ENCODE measurements at regions not wholly inside any gene's neighbourhood (a gene's known extent, or its start where the extent isn't known, plus 50 kb on each side); places are given as distances from the start of the nearest gene placed in this dataset.

DNA sequence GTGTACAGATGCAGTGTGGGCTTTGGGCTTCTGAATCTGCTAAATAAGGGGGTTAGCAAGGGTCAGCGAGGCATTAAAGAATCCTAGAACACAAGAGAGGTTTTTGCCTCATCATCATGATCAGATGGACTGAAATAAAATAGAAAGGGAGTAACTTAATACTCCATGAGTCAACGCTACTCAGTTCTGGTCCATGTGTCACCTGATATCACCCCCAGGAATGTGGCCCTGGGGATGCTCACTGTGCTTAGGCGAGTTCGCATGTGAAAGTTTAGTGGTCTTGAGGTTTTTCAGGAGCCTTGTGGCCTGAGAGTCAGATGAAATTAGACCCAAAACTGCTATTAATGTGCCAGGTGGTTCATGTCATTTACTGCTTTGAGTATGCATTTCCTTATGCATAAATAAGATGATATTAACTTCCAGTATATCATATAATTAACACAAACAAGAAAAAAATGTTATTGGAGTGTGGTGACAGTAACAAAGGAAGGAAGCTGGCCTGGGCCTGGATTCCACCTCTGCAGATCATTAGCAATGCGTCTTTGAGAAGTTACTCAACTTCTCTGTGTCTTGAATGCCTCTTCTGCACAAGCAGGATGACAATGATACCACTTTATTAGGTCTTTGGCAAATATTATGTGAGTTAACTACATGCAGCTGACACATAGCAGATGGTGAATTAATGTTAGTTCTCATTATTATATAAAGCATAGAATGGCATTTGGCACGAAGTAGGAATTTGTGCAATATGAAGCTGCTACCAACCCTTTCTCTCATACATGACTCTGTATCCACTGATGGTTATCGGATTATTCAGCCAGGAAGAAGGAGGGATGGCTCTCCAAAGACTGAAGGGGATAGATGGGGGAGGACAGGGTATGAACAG, 1272.6 kb downstream of the AACS start:
- Histone ChIP-seq H3K36me3 (ENCODE audit: insufficient read depth, low read length) (no peaks in the 10 kb centered on the region), H3K4me3 (ENCODE audit: low read length) (no peak overlapping the region), H3K9me2 (replicated peaks; ENCODE audit: insufficient read depth, low read length) (no peaks in the 10 kb centered on the region), H3K9ac (ENCODE audit: low read length) (no peak overlapping the region), H4K20me1 (ENCODE audit: insufficient read depth, low read depth, low read length) (no peaks in the 10 kb centered on the region), H2AFZ (ENCODE audit: low read length) (no peak overlapping the region), H3K4me2 (ENCODE audit: low read depth, low read length, poor library complexity, severe bottlenecking) (no peak overlapping the region), H3K9me3 (ENCODE audit: low read length) (peaks cover 15% of the 10 kb centered on the region), H3K79me2 (ENCODE audit: low read length) (no peaks in the 10 kb centered on the region), H3K4me1 (ENCODE audit: low read length) (no peaks in the 10 kb centered on the region), H3K27me3 (ENCODE audit: low read length) (no peaks in the 10 kb centered on the region), H3K27ac (ENCODE audit: low read length) (no peak overlapping the region)
- no peak for DNase-seq

GRCh38 chr12:126342866-126343265, 1277.6 kb downstream of the AACS start:
- H3K27ac ChIP-seq (ENCODE audit: low read length) = no peak overlapping the region
- no peak overlapping the region for H3K4me3 ChIP-seq (ENCODE audit: low read length)
- no peaks in the 10 kb centered on the region for H3K27me3 ChIP-seq (ENCODE audit: low read length)
- no peaks in the 10 kb centered on the region for H3K4me1 ChIP-seq (ENCODE audit: low read length)
- H3K4me2 ChIP-seq (ENCODE audit: low read depth, low read length, poor library complexity, severe bottlenecking) = no peak overlapping the region
- no peak overlapping the region for H2AFZ ChIP-seq (ENCODE audit: low read length)
- H3K79me2 ChIP-seq (ENCODE audit: low read length) = no peaks in the 10 kb centered on the region
- H3K36me3 ChIP-seq (ENCODE audit: insufficient read depth, low read length) = no peaks in the 10 kb centered on the region
- no peak overlapping the region for H3K9ac ChIP-seq (ENCODE audit: low read length)
- no peaks in the 10 kb centered on the region for H4K20me1 ChIP-seq (ENCODE audit: insufficient read depth, low read depth, low read length)
- no peaks in the 10 kb centered on the region for H3K9me2 ChIP-seq (replicated peaks; ENCODE audit: insufficient read depth, low read length)
- no peak for DNase-seq
- peaks cover 10% of the 10 kb centered on the region for H3K9me3 ChIP-seq (ENCODE audit: low read length)

- no peak overlapping the region for H3K4me3 ChIP-seq (ENCODE audit: low read length)
- no peaks in the 10 kb centered on the region for H3K36me3 ChIP-seq (ENCODE audit: insufficient read depth, low read length)
- no peaks in the 10 kb centered on the region for H4K20me1 ChIP-seq (ENCODE audit: insufficient read depth, low read depth, low read length)
- no peak for DNase-seq
- H3K4me1 ChIP-seq (ENCODE audit: low read length) = no peaks in the 10 kb centered on the region
- no peak overlapping the region for H2AFZ ChIP-seq (ENCODE audit: low read length)
- H3K9me3 ChIP-seq (ENCODE audit: low read length) = peaks cover 9% of the 10 kb centered on the region
- H3K4me2 ChIP-seq (ENCODE audit: low read depth, low read length, poor library complexity, severe bottlenecking) = no peak overlapping the region
- H3K9me2 ChIP-seq (replicated peaks; ENCODE audit: insufficient read depth, low read length) = no peaks in the 10 kb centered on the region
- H3K79me2 ChIP-seq (ENCODE audit: low read length) = no peaks in the 10 kb centered on the region
- H3K27me3 ChIP-seq (ENCODE audit: low read length) = no peaks in the 10 kb centered on the region
- no peak overlapping the region for H3K9ac ChIP-seq (ENCODE audit: low read length)
- H3K27ac ChIP-seq (ENCODE audit: low read length) = no peak overlapping the region
Measured at GRCh38 chr12:126343321-126343720, 1278.1 kb downstream of the AACS start.

DNA sequence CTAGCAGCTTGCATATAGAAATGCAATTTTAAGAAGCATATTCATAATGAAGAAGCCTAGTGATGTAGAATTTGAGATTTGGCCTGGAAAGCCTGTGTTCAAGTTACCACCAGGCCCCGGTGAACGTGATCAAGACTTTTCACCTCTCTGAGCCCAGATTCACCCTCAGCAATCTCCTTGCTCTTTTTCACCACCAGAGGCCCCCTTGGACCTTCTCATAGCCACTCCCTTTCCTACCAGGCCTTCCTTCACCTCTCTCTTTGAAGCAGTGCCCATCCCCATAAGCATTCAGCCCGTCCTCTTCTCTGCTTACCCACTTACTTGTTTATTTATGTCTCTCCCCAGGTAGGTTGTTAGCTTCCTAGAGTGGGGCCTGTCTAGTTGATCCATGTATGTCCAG, 1280.9 kb downstream of the AACS start:
- H3K27ac ChIP-seq (ENCODE audit: low read length) = no peak overlapping the region
- no peak for DNase-seq
- H3K36me3 ChIP-seq (ENCODE audit: insufficient read depth, low read length) = no peaks in the 10 kb centered on the region
- no peak overlapping the region for H3K9ac ChIP-seq (ENCODE audit: low read length)
- peaks cover 9% of the 10 kb centered on the region for H3K9me3 ChIP-seq (ENCODE audit: low read length)
- H2AFZ ChIP-seq (ENCODE audit: low read length) = no peak overlapping the region
- no peaks in the 10 kb centered on the region for H3K4me1 ChIP-seq (ENCODE audit: low read length)
- H4K20me1 ChIP-seq (ENCODE audit: insufficient read depth, low read depth, low read length) = no peaks in the 10 kb centered on the region
- H3K9me2 ChIP-seq (replicated peaks; ENCODE audit: insufficient read depth, low read length) = no peaks in the 10 kb centered on the region
- H3K79me2 ChIP-seq (ENCODE audit: low read length) = no peaks in the 10 kb centered on the region
- H3K4me2 ChIP-seq (ENCODE audit: low read depth, low read length, poor library complexity, severe bottlenecking) = no peak overlapping the region
- no peak overlapping the region for H3K4me3 ChIP-seq (ENCODE audit: low read length)
- H3K27me3 ChIP-seq (ENCODE audit: low read length) = no peaks in the 10 kb centered on the region

- Histone ChIP-seq H3K4me1 (ENCODE audit: low read length) (no peaks in the 10 kb centered on the region), H3K27me3 (ENCODE audit: low read length) (no peaks in the 10 kb centered on the region), H3K9me2 (replicated peaks; ENCODE audit: insufficient read depth, low read length) (no peaks in the 10 kb centered on the region), H3K36me3 (ENCODE audit: insufficient read depth, low read length) (no peaks in the 10 kb centered on the region), H3K4me3 (ENCODE audit: low read length) (no peak overlapping the region), H3K4me2 (ENCODE audit: low read depth, low read length, poor library complexity, severe bottlenecking) (no peak overlapping the region), H3K9me3 (ENCODE audit: low read length) (peaks cover 11% of the 10 kb centered on the region), H3K79me2 (ENCODE audit: low read length) (no peaks in the 10 kb centered on the region), H3K27ac (ENCODE audit: low read length) (no peak overlapping the region), H2AFZ (ENCODE audit: low read length) (no peak overlapping the region), H3K9ac (ENCODE audit: low read length) (no peak overlapping the region), H4K20me1 (ENCODE audit: insufficient read depth, low read depth, low read length) (no peaks in the 10 kb centered on the region)
- no peak for DNase-seq
Measured at GRCh38 chr12:126347421-126347820, 1282.2 kb downstream of the AACS start.

DNA sequence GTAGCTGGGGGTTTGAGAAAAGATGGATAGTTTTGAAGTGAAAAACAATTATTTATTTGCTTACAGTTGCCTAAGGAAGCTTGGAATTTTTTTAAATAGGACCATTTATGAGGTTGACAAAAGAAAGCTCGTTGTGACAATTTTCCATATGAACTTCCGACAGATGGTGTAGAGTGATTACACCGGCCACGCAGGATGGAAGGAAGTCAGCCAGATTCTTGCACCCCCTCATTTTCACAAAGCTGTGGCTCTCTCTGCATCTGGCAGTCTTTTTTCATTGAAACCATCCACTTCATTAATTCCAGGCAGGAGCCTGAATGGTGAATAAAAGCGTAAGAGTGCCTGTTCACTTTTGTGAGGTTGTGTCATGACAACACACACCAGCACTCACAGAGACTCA, 1284.1 kb downstream of the AACS start:
- Histone ChIP-seq H3K4me2 (ENCODE audit: low read depth, low read length, poor library complexity, severe bottlenecking) (no peak overlapping the region), H3K9me3 (ENCODE audit: low read length) (peaks cover 6% of the 10 kb centered on the region; the same call in 1 of the 2 replicates), H3K27me3 (ENCODE audit: low read length) (no peaks in the 10 kb centered on the region), H3K27ac (ENCODE audit: low read length) (no peak overlapping the region), H3K4me1 (ENCODE audit: low read length) (no peaks in the 10 kb centered on the region), H3K9me2 (replicated peaks; ENCODE audit: insufficient read depth, low read length) (no peaks in the 10 kb centered on the region), H3K36me3 (ENCODE audit: insufficient read depth, low read length) (no peaks in the 10 kb centered on the region), H2AFZ (ENCODE audit: low read length) (no peak overlapping the region), H3K9ac (ENCODE audit: low read length) (no peak overlapping the region), H3K79me2 (ENCODE audit: low read length) (no peaks in the 10 kb centered on the region), H3K4me3 (ENCODE audit: low read length) (no peak overlapping the region), H4K20me1 (ENCODE audit: insufficient read depth, low read depth, low read length) (no peaks in the 10 kb centered on the region)
- no peak for DNase-seq

DNA sequence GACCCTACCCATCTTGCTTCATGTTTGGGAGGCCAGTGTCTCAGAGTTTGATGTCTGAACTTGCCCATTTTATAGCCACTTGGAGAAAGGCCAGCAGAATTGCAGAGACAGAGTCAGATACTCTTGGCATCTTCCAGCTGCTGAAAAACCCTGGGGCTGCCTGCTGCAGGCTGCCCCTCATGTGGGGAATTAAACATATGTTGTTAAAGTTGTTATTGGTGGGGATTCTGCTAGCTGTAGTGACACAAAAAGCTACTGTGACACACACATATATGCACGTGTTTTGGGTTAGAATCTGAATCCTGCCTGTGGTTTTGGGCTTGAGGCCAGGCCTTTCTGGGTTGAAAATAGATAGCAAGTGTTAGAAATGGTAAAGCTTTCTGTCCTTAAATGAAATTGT, 1288.4 kb downstream of the AACS start:
- H2AFZ ChIP-seq (ENCODE audit: low read length) = no peak overlapping the region
- H3K27ac ChIP-seq (ENCODE audit: low read length) = no peak overlapping the region
- no peak for DNase-seq
- no peaks in the 10 kb centered on the region for H3K79me2 ChIP-seq (ENCODE audit: low read length)
- H3K36me3 ChIP-seq (ENCODE audit: insufficient read depth, low read length) = no peaks in the 10 kb centered on the region
- no peaks in the 10 kb centered on the region for H3K27me3 ChIP-seq (ENCODE audit: low read length)
- H3K4me3 ChIP-seq (ENCODE audit: low read length) = no peak overlapping the region
- no peaks in the 10 kb centered on the region for H3K9me2 ChIP-seq (replicated peaks; ENCODE audit: insufficient read depth, low read length)
- peaks cover 6% of the 10 kb centered on the region; the same call in 1 of the 2 replicates for H3K9me3 ChIP-seq (ENCODE audit: low read length)
- H3K9ac ChIP-seq (ENCODE audit: low read length) = no peak overlapping the region
- H3K4me1 ChIP-seq (ENCODE audit: low read length) = no peaks in the 10 kb centered on the region
- H3K4me2 ChIP-seq (ENCODE audit: low read depth, low read length, poor library complexity, severe bottlenecking) = no peak overlapping the region
- no peaks in the 10 kb centered on the region for H4K20me1 ChIP-seq (ENCODE audit: insufficient read depth, low read depth, low read length)

- no peak overlapping the region for H3K27ac ChIP-seq (ENCODE audit: low read length)
- DNase-seq = no peak
- no peak overlapping the region for H3K4me2 ChIP-seq (ENCODE audit: low read depth, low read length, poor library complexity, severe bottlenecking)
- H3K9ac ChIP-seq (ENCODE audit: low read length) = no peak overlapping the region
- H3K4me3 ChIP-seq (ENCODE audit: low read length) = no peak overlapping the region
- H2AFZ ChIP-seq (ENCODE audit: low read length) = no peak overlapping the region
- no peaks in the 10 kb centered on the region for H3K36me3 ChIP-seq (ENCODE audit: insufficient read depth, low read length)
- H3K9me3 ChIP-seq (ENCODE audit: low read length) = peaks cover 6% of the 10 kb centered on the region; the same call in 1 of the 2 replicates
- no peaks in the 10 kb centered on the region for H3K27me3 ChIP-seq (ENCODE audit: low read length)
- H4K20me1 ChIP-seq (ENCODE audit: insufficient read depth, low read depth, low read length) = no peaks in the 10 kb centered on the region
- H3K9me2 ChIP-seq (replicated peaks; ENCODE audit: insufficient read depth, low read length) = no peaks in the 10 kb centered on the region
- H3K79me2 ChIP-seq (ENCODE audit: low read length) = no peaks in the 10 kb centered on the region
- H3K4me1 ChIP-seq (ENCODE audit: low read length) = no peaks in the 10 kb centered on the region
Measured at GRCh38 chr12:126354633-126355032, 1289.4 kb downstream of the AACS start.
